ENCODE measurements at regions not wholly inside any gene's neighbourhood (a gene's known extent, or its start where the extent isn't known, plus 50 kb on each side); places are given as distances from the start of the nearest gene placed in this dataset.

DNA sequence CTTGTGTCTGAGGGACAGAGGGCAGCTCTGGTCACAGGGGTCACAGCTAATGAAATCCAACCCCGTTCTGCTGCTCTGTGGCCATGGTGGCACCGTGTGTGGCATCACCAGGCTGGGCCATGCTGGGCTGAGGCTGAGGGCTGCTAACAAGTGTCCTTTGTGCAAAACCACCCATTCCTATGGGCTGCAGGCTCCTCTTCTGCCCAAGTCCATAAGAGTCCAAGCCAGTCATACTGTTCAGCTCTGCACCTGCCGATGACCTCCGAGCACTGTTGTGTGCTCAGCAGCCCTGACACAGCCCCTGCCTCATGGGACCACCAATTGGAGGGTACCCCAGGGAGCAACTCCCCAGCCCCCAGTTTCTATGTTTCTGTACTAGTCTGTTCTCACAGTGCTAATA, 133.1 kb downstream of the WDR11 start:
- no peak overlapping the region for H3K4me3 ChIP-seq (replicated peaks; ENCODE audit: low read depth, low read length)
- TF ChIP-seq CTCF (IDR thresholded peaks at IDR 0.05; ENCODE audit: low read length, missing control alignments): no peak
- DNase-seq (ENCODE audit: low read depth): no peak

GRCh38 chr10:120987359-120987758, 136.2 kb downstream of the WDR11 start:
- no peak for TF ChIP-seq CTCF (IDR thresholded peaks at IDR 0.05; ENCODE audit: low read length, missing control alignments)
- no peak for DNase-seq (ENCODE audit: low read depth)
- no peak overlapping the region for H3K4me3 ChIP-seq (replicated peaks; ENCODE audit: low read depth, low read length)

GRCh38 chr10:120988751-120989150, 137.6 kb downstream of the WDR11 start:
- DNase-seq (ENCODE audit: low read depth): no peak
- TF ChIP-seq CTCF (IDR thresholded peaks at IDR 0.05; ENCODE audit: low read length, missing control alignments): no peak
- no peak overlapping the region for H3K4me3 ChIP-seq (replicated peaks; ENCODE audit: low read depth, low read length)

DNA sequence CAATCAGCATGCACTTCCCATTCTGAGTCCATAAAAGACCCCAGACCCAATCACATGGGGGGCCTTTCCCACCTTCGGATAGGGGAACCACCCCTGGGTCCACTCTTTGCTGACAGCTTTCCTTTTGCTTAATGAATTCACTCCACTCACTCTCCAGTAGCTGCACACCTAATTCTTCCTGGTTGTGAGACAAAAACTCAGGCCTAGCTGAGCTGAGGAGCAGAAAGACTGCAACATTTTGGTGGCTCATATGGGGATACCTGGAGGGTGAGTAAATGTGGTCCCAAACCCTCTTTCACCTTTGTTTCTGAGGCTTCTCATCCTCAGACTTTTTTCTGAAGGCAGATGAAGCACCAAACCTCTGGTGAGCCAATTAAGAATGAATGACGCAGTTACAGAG, 138.1 kb downstream of the WDR11 start:
- no peak for TF ChIP-seq CTCF (IDR thresholded peaks at IDR 0.05; ENCODE audit: low read length, missing control alignments)
- DNase-seq (ENCODE audit: low read depth): no peak
- H3K4me3 ChIP-seq (replicated peaks; ENCODE audit: low read depth, low read length): no peak overlapping the region

GRCh38 chr10:120989996-120990598, 138.9 kb downstream of the WDR11 start:
- TF ChIP-seq CTCF (IDR thresholded peaks at IDR 0.05; ENCODE audit: low read length, missing control alignments): no peak
- no peak for DNase-seq (ENCODE audit: low read depth)
- no peak overlapping the region for H3K4me3 ChIP-seq (replicated peaks; ENCODE audit: low read depth, low read length)

DNA sequence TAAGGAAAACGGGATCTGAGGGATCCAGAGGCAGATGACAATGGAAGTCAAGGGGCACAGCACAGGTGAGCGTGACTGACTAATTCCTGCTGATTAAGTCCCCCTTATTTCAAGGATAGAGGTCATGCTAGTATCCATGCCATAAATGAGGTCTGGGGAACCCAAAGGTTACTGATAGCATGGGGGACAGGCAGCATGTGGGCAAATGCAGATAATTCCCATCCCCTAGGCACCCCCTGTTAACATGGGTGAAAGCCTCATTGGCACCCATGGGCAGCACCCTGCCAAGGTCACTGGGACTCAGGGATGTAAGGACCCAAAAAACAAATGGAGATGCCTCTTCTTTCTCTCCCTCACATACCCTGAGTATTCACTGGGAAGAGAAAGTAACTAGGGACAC, 139.7 kb downstream of the WDR11 start:
- DNase-seq (ENCODE audit: low read depth): no peak
- no peak for TF ChIP-seq CTCF (IDR thresholded peaks at IDR 0.05; ENCODE audit: low read length, missing control alignments)
- no peak overlapping the region for H3K4me3 ChIP-seq (replicated peaks; ENCODE audit: low read depth, low read length)

- H3K4me3 ChIP-seq (replicated peaks; ENCODE audit: low read depth, low read length): no peak overlapping the region
- no peak for DNase-seq (ENCODE audit: low read depth)
- TF ChIP-seq CTCF (IDR thresholded peaks at IDR 0.05; ENCODE audit: low read length, missing control alignments): no peak
Observed at GRCh38 chr10:120993089-120993488, 141.9 kb downstream of the WDR11 start.
